NB4 (cell line): ENCODE measurements at regions not wholly inside any gene's neighbourhood (a gene's known extent, or its start where the extent isn't known, plus 50 kb on each side); places are given as distances from the start of the nearest gene placed in this dataset.

ENCODE experiments used
- CTCF ChIP-seq: IDR thresholded peaks from one replicate; pipeline ENCODE4 v1.5.1; 2012; ENCODE audit warnings: low read depth, low read length
- POLR2A ChIP-seq: IDR thresholded peaks from 2 replicates; pipeline ENCODE4 v1.6.1; 2011; ENCODE audit warnings: mild to moderate bottlenecking; ENCODE audit not compliant: insufficient read length; ENCODE audit errors: extremely low read depth

GRCh38 chr12:19999805-20000138, 368.6 kb upstream of the PDE3A start:
- no peak for TF ChIP-seq CTCF
- TF ChIP-seq POLR2A = no peak
